Activated naive CD4-positive, alpha-beta T cell treated with anti-CD3 and anti-CD28 coated beads, Interleukin-2, amount 10 ng/mL, durations not matched to agents 7 days and 5 days (primary cell): ENCODE measurements at regions not wholly inside any gene's neighbourhood (a gene's known extent, or its start where the extent isn't known, plus 50 kb on each side); places are given as distances from the start of the nearest gene placed in this dataset.

Experiments
- CTCF ChIA-PET: fragments of 350-600 bp; sonication (Branson Sonifier 250); formaldehyde crosslinking; loops from one replicate; lab custom pipeline; 2021; ENCODE audit warnings: antibody characterized with exemption; lab: Charles Lee
- DNase-seq: peaks from one replicate; pipeline ENCODE4 v3.0.0-alpha.2; 2020
- H3K27ac Mint-ChIP-seq: one replicate; pipeline ENCODE4 v1.8.0; 2021; ENCODE audit warnings: mild to moderate bottlenecking, moderate library complexity, mixed read lengths
- H3K27me3 Mint-ChIP-seq: one replicate; pipeline ENCODE4 v1.8.0; 2021; ENCODE audit warnings: mild to moderate bottlenecking, mixed read lengths
- H3K36me3 Mint-ChIP-seq: one replicate; pipeline ENCODE4 v1.8.0; 2021; ENCODE audit warnings: mixed read lengths
- H3K4me1 Mint-ChIP-seq: one replicate; pipeline ENCODE4 v1.8.0; 2021; ENCODE audit warnings: mixed read lengths
- H3K4me3 Mint-ChIP-seq: one replicate; pipeline ENCODE4 v1.8.0; 2021; ENCODE audit warnings: mild to moderate bottlenecking, moderate library complexity, mixed read lengths
- H3K9me3 Mint-ChIP-seq: one replicate; pipeline ENCODE4 v1.8.0; 2021; ENCODE audit warnings: mixed read lengths

DNA sequence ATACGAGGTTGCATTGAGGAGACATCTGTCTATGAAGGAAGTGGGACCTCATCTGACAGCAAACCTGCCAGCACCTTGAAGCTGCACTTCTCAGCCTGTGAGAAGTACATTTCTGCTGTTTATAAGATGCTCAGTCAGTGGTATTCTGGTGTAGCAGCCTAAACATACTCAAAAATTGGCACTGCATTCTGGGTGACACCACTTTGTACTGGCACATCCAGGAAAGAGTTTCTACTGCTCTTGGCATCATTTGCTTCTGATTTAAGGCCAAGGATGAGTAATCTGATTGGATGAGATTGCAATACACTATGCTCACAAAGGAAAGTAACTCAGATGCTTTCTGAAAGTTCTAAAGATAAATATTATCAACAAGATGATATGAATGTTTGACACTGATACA lies 275.4 kb upstream of the TFAP2D start:
- no peaks in the 10 kb centered on the region for H3K36me3 Mint-ChIP-seq
- H3K27me3 Mint-ChIP-seq: no peaks in the 10 kb centered on the region
- peaks cover 5% of the 10 kb centered on the region for H3K9me3 Mint-ChIP-seq
- no peak for DNase-seq
- CTCF ChIA-PET: no interaction called here
- H3K4me1 Mint-ChIP-seq: no peaks in the 10 kb centered on the region
- H3K4me3 Mint-ChIP-seq: no peak overlapping the region
- no peak overlapping the region for H3K27ac Mint-ChIP-seq

DNA sequence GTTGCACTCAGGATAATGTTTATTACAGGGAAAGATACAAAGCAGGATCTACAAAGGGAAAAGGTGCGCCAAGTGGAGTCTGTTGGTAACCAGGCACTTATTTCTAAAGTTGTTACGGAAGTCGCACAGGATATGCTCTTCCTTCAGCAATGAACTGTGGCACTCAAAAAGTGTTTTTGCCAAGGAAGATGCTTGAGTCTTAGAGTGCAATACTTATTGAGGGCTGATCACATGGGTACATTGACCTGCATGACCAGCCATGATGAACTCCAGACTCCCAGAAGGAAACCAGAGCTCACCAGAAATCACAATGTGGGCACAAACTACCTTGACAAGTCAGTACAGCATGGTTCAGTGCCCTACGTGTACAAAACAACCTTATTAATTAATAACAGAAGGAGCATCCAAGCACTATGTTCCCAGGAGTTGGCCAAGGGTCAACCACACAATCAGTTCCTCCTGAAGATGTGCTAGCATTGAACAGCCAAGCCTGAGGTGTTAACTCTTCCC lies 270.7 kb upstream of the TFAP2D start:
- no peak for DNase-seq
- Mint-ChIP-seq H3K36me3 (no peaks in the 10 kb centered on the region), H3K27me3 (no peaks in the 10 kb centered on the region), H3K27ac (no peak overlapping the region), H3K9me3 (no peaks in the 10 kb centered on the region), H3K4me3 (no peak overlapping the region), H3K4me1 (no peaks in the 10 kb centered on the region)
- CTCF ChIA-PET: no interaction called here

DNA sequence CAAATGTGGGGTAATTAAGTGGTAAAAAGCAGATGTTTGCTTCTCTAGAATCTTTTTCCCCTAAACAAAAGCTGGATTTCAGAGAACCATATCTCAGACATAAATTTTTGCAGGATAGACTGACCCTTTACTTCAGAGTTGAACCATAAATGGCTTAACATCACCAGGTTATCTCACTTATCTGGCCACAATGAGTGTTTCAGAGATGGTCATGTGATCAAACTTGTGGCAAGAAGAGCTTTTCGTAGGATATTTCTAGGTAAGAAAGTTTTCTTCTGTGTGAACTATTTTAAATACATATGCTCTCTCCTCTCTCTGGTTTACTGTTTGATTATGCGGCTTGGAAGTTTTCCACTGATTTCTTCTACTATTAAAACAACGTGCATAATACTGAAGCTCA lies 270.2 kb upstream of the TFAP2D start:
- Mint-ChIP-seq H3K27ac (no peak overlapping the region), H3K9me3 (no peaks in the 10 kb centered on the region), H3K4me3 (no peak overlapping the region), H3K4me1 (no peaks in the 10 kb centered on the region), H3K36me3 (no peaks in the 10 kb centered on the region), H3K27me3 (no peaks in the 10 kb centered on the region)
- CTCF ChIA-PET: no interaction called here
- no peak for DNase-seq

DNA sequence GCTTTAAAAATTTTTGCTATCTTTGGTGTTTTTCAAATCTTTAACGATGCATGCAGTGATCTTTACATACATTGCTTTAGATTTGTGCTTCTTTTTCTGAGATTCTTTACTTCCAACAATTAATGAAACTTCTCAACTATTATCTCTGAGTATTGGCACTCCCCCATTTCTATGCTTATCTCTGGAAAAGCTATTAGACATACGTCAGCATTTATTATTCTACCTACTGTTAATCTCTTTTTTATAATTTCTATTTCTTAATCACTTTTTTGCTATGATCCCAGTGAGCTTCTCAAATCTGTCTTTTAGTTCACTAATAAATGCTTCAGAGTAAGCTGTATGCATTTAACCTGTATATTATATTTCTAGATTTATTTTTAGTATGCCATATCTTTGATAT lies 264.2 kb upstream of the TFAP2D start:
- no peaks in the 10 kb centered on the region for H3K36me3 Mint-ChIP-seq
- H3K9me3 Mint-ChIP-seq: no peaks in the 10 kb centered on the region
- H3K4me1 Mint-ChIP-seq: no peaks in the 10 kb centered on the region
- H3K4me3 Mint-ChIP-seq: no peak overlapping the region
- H3K27me3 Mint-ChIP-seq: no peaks in the 10 kb centered on the region
- no peak for DNase-seq
- CTCF ChIA-PET: no interaction called here
- H3K27ac Mint-ChIP-seq: no peak overlapping the region

DNA sequence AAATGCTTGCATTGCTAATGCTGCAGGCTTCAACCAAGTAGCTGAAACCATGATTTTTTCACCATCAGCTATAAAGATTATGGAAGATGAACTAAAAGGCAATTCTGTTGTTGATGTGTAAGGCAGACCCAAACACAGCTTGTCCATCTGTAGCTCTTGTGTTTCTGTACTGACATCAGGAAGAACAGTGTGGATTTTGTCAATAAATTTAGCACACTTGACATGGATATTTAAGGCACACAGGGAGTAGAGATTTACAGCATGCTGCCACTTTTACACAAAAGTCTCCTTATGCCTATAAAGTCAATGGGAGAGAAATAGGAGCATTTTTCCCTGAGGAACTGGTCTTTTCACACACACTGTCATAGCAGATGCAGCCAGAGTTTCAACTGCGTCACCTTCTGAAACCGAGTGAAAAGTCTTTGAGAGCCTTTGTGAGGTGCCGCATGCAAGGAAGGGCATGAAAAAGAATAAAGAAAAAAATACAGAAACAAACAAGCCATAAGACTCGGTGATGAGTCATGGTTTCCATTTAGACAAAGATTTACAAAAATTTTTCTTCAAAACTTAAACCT lies 261.4 kb upstream of the TFAP2D start:
- no peaks in the 10 kb centered on the region for H3K36me3 Mint-ChIP-seq
- peaks cover 2% of the 10 kb centered on the region for H3K9me3 Mint-ChIP-seq
- no peak for DNase-seq
- H3K27me3 Mint-ChIP-seq: no peaks in the 10 kb centered on the region
- H3K4me1 Mint-ChIP-seq: no peaks in the 10 kb centered on the region
- no peak overlapping the region for H3K27ac Mint-ChIP-seq
- CTCF ChIA-PET: no interaction called here
- no peak overlapping the region for H3K4me3 Mint-ChIP-seq

DNA sequence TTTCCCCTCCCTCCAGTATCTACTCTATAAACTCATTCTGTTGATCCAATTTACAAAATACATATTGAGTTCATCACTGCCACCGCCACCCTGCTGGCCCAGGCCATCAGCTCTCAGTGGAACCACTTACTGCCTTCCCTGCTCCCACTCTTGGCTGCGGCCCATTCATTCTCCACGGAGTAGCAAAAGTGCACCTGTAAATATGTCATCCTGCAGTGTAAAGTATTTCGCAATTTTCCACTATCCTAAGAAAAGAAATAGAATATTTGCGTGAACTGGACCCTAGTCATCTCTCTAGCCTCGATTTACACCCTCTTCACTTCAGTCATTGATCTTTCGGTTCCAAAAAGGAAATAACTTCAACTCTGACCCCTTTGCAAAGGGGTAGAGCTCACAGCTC lies 258.3 kb upstream of the TFAP2D start:
- H3K4me3 Mint-ChIP-seq: no peak overlapping the region
- H3K27ac Mint-ChIP-seq: no peak overlapping the region
- no peaks in the 10 kb centered on the region for H3K36me3 Mint-ChIP-seq
- no peak for DNase-seq
- no peaks in the 10 kb centered on the region for H3K4me1 Mint-ChIP-seq
- CTCF ChIA-PET: no interaction called here
- no peaks in the 10 kb centered on the region for H3K27me3 Mint-ChIP-seq
- peaks cover 2% of the 10 kb centered on the region for H3K9me3 Mint-ChIP-seq

DNA sequence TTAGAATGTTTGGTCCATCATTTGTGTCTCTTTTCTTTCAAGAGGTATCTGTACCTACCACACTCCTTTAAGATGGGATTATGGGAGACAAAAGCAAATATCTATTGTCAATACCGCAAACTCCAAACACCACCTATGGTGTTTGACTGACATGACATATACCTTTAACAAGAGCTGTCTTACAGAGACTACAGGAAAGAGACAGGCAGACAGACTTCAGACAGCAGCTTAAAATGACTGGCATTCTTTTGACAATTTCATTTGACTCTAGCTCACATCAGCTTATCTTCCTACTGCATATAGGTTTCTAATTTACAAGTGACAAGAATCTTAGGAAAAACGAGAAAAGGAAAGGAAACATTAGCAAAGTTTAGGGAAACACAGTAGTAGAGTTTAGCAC lies 256.0 kb upstream of the TFAP2D start:
- H3K4me3 Mint-ChIP-seq: no peak overlapping the region
- no peaks in the 10 kb centered on the region for H3K27me3 Mint-ChIP-seq
- H3K27ac Mint-ChIP-seq: no peak overlapping the region
- H3K36me3 Mint-ChIP-seq: no peaks in the 10 kb centered on the region
- no peak for DNase-seq
- CTCF ChIA-PET: no interaction called here
- H3K9me3 Mint-ChIP-seq: peaks cover 2% of the 10 kb centered on the region
- H3K4me1 Mint-ChIP-seq: no peaks in the 10 kb centered on the region

DNA sequence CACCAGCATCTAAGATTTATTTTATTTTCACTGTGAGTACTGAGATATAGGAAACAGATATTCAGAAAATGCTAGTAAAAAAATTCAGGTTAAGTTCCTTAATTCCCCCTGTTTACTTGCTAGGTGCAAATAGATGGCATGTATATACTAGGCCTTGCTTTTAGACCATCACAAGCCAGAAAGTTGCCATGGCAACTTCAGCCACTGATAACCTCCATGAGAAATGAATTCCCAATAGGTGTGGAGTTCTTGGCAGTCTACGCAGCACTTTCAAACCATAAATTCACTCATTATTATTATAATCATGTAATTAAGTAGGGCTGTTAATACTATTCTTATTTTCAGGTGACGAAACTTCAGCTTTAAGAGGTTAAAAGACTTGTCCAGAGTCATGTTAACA lies 251.6 kb upstream of the TFAP2D start:
- no peaks in the 10 kb centered on the region for H3K4me1 Mint-ChIP-seq
- H3K27ac Mint-ChIP-seq: no peak overlapping the region
- no peaks in the 10 kb centered on the region for H3K27me3 Mint-ChIP-seq
- DNase-seq: no peak
- no peaks in the 10 kb centered on the region for H3K9me3 Mint-ChIP-seq
- CTCF ChIA-PET: no interaction called here
- no peak overlapping the region for H3K4me3 Mint-ChIP-seq
- H3K36me3 Mint-ChIP-seq: no peaks in the 10 kb centered on the region

DNA sequence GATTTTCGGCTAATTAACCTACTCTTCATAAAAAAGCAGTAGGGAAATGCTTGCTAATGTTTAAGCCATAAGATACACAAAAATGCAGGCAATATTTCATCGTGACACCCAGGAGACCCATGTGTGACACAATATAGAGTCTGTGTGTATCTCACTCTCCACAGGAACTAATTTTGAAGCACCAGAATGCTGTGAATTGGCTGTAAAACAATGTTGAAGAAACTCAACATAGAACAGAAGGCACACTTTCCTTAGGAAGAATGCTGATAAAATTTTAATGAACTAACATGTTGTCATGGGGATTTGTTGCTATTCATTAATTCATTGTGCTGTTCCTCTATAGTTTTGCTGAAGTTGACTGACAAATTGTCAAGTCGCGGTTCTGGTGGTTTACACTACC lies 249.4 kb upstream of the TFAP2D start:
- H3K4me3 Mint-ChIP-seq: no peak overlapping the region
- no peak overlapping the region for H3K27ac Mint-ChIP-seq
- H3K4me1 Mint-ChIP-seq: no peaks in the 10 kb centered on the region
- H3K36me3 Mint-ChIP-seq: no peaks in the 10 kb centered on the region
- CTCF ChIA-PET: no interaction called here
- no peaks in the 10 kb centered on the region for H3K27me3 Mint-ChIP-seq
- H3K9me3 Mint-ChIP-seq: no peaks in the 10 kb centered on the region
- DNase-seq: no peak

DNA sequence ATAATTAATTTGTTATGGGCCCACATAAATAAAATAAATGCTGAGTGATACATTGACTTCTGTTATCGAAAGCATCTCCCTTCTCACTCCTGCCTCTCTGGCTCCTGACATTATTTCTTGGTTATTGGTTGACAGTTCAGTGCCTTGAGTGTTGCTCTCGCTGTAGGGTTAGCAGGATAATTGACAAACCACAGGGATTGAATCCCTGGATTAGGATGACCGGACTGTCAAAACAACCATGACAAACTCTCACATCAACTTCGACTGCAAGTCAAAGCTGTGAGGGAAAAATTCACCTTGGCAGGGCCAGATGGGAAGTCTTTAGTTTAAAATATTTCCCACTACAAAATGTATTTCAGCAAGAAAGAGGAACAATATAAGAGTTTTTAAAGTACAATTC lies 245.4 kb upstream of the TFAP2D start:
- Mint-ChIP-seq H3K4me1 (no peaks in the 10 kb centered on the region), H3K9me3 (no peaks in the 10 kb centered on the region), H3K36me3 (no peaks in the 10 kb centered on the region), H3K27ac (no peak overlapping the region), H3K4me3 (no peak overlapping the region), H3K27me3 (no peaks in the 10 kb centered on the region)
- CTCF ChIA-PET: no interaction called here
- no peak for DNase-seq

DNA sequence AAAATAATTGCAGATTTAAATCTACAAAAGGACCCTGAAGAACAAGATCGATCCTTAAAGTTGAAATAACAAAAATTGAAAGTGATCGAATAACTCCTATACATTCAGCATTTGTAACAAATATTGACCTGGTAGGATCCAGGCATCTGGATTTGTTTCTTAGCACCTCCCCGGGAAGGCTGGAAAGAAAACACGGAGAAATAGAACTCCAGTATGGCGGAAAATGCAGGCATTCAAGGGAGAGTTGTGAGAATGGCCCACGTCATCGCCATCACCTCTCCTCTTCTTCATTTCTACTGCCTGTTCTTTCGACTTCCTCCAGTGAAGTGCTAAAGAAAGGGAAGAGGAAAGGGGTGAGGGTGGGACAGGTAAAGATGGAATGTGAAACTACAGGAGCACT lies 242.3 kb upstream of the TFAP2D start:
- CTCF ChIA-PET: no interaction called here
- H3K4me3 Mint-ChIP-seq: no peak overlapping the region
- peaks cover 2% of the 10 kb centered on the region for H3K9me3 Mint-ChIP-seq
- no peaks in the 10 kb centered on the region for H3K4me1 Mint-ChIP-seq
- H3K27ac Mint-ChIP-seq: no peak overlapping the region
- no peak for DNase-seq
- H3K27me3 Mint-ChIP-seq: no peaks in the 10 kb centered on the region
- H3K36me3 Mint-ChIP-seq: no peaks in the 10 kb centered on the region

DNA sequence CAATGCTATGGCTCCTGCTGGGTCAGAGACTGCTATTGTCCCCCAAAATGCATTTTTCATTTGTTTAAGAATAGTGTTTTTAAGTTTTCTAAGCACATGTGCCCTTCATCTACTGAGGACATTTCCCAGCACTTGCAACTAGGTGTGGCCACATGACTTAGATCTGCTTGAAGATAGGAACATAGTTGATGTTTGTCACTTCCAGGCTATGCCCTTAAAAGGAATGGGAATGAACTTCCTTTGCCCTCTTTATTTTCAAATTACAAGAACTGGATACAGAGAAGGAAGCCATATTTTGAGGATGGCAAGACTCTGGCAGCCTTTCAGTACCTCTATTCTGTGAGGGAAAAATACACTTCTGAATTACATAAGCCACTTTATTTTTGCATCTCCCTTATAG lies 203.0 kb upstream of the TFAP2D start:
- peaks cover 3% of the 10 kb centered on the region for H3K9me3 Mint-ChIP-seq
- no peak overlapping the region for H3K4me3 Mint-ChIP-seq
- no peak for DNase-seq
- H3K27me3 Mint-ChIP-seq: no peaks in the 10 kb centered on the region
- CTCF ChIA-PET: no interaction called here
- no peak overlapping the region for H3K27ac Mint-ChIP-seq
- no peaks in the 10 kb centered on the region for H3K4me1 Mint-ChIP-seq
- no peaks in the 10 kb centered on the region for H3K36me3 Mint-ChIP-seq

DNA sequence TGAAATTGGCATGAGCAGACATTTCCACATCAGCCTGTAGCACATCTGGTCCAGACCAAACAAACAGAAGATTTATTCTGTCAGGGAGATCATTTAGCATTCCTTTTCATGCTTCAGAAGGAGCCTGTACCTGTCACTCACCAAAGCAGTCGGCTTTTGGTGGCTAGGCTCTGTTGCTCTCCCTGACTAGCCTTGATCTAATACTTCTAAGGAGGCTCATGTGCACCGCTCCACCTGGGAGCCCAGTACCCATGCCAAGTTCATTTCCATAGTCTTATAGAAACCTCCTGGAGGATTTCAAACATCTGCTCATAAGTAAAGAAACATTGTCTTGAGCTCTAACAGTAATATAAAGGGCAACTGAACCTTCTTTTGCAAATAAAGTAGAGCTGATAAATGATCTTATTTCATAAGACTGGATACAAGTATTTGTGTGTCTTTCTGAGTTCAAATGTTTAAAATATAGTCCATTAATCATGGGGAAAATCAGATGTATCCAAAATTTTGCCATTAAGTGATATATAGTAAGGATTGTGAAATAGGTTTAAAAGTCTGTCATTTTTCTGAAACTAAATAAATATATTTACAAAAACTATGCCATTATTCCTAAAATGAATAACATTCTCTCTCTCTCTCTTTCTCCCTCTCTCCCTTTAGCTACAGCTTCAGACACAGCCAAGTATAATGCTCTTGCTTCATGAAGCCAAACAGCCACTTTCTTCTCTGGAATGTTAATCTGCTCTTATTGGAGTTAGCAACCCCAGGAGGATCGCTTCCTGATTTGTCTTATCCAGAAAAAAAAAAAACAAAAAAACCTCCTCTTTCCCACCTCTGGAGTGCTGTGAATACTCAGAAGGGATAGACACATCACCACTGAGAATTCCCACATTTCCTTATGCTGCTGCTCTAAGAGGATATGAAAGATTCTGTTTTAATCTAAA lies 192.7 kb upstream of the TFAP2D start:
- H3K4me3 Mint-ChIP-seq: no peak overlapping the region
- DNase-seq: no peak
- CTCF ChIA-PET: no interaction called here
- H3K9me3 Mint-ChIP-seq: peaks cover 2% of the 10 kb centered on the region
- H3K36me3 Mint-ChIP-seq: no peaks in the 10 kb centered on the region
- no peaks in the 10 kb centered on the region for H3K4me1 Mint-ChIP-seq
- no peaks in the 10 kb centered on the region for H3K27me3 Mint-ChIP-seq
- no peak overlapping the region for H3K27ac Mint-ChIP-seq

DNA sequence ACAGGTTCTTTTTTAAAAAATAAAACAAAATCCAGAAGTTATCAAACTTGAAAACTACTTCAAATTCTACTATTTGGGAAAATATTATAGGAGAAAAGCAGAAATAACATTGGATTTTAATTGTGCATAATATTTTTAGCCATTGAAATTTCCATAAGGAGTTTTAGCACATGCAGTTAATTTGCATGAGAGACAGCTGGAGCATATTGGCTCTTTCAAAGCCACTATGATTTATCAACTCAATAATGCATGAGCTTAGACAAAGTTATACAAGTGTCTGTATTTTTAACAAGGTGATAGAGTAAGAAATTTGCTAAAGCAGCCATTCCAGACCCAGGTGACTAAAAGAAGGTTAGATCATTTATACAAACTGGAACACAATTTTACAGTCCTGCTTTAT lies 189.0 kb upstream of the TFAP2D start:
- peaks cover 4% of the 10 kb centered on the region for H3K9me3 Mint-ChIP-seq
- no peak overlapping the region for H3K4me3 Mint-ChIP-seq
- CTCF ChIA-PET: no interaction called here
- no peak for DNase-seq
- H3K27ac Mint-ChIP-seq: no peak overlapping the region
- H3K27me3 Mint-ChIP-seq: no peaks in the 10 kb centered on the region
- no peaks in the 10 kb centered on the region for H3K36me3 Mint-ChIP-seq
- H3K4me1 Mint-ChIP-seq: no peaks in the 10 kb centered on the region

DNA sequence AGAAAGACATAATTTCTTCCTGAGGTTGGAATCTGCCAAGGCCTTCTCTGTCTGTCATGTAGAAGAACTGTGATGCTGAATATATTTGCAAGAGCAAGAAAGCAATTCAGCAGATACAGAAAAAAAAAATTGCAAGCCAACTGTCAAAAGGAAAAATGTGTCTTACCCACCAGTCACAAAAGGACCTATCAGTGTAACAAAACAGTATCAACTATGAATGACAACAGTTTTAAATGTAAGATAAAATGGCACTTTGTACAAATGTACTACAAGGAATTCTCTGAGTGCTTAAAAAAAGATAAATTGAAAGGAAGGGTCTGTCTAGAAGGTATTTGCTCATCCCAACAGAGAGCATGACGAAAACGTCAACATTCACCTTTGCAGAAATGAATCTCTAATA lies 185.3 kb upstream of the TFAP2D start:
- no peak overlapping the region for H3K27ac Mint-ChIP-seq
- H3K4me1 Mint-ChIP-seq: no peaks in the 10 kb centered on the region
- H3K4me3 Mint-ChIP-seq: no peak overlapping the region
- no peak for DNase-seq
- H3K9me3 Mint-ChIP-seq: peaks cover 4% of the 10 kb centered on the region
- no peaks in the 10 kb centered on the region for H3K27me3 Mint-ChIP-seq
- CTCF ChIA-PET: no interaction called here
- H3K36me3 Mint-ChIP-seq: no peaks in the 10 kb centered on the region
